C4-2B (cell line): ENCODE measurements at regions not wholly inside any gene's neighbourhood (a gene's known extent, or its start where the extent isn't known, plus 50 kb on each side); places are given as distances from the start of the nearest gene placed in this dataset.

Source experiments
- CTCF ChIP-seq: fragments of 450-650 bp; conservative IDR thresholded peaks from 2 replicates; pipeline ENCODE4 v1.5.1; 2017; ENCODE audit warnings: mild to moderate bottlenecking
- ZFX ChIP-seq: fragments of 450-650 bp; IDR thresholded peaks from 2 replicates; pipeline ENCODE4 v1.6.1; 2017

- TF ChIP-seq CTCF (no peak), ZFX (no peak)
These were observed 145.7 kb upstream of the SMIM23 start for GRCh38 chr5:171639966-171640365.
